ENCODE measurements at regions not wholly inside any gene's neighbourhood (a gene's known extent, or its start where the extent isn't known, plus 50 kb on each side); places are given as distances from the start of the nearest gene placed in this dataset.

DNA sequence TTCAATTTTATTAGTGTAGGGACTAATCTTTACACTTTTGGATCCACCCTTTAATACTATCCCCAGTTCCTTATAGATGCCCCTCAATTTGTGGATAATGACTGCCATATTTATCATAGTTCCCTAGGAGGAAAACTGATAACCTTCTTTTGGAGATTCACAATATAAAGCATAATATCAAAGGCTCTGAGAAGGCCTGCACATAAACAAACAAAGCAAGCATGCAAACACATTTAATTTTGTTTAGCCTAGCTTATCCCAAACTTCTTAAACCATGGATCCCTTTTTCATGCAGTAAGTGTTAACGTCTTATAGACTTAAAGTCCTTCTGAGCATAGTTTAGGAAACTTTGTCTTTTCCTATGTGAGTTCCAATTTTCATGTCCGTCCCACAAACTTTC lies 290.4 kb upstream of the TBX3 start:
- TF ChIP-seq, protein P1, sequence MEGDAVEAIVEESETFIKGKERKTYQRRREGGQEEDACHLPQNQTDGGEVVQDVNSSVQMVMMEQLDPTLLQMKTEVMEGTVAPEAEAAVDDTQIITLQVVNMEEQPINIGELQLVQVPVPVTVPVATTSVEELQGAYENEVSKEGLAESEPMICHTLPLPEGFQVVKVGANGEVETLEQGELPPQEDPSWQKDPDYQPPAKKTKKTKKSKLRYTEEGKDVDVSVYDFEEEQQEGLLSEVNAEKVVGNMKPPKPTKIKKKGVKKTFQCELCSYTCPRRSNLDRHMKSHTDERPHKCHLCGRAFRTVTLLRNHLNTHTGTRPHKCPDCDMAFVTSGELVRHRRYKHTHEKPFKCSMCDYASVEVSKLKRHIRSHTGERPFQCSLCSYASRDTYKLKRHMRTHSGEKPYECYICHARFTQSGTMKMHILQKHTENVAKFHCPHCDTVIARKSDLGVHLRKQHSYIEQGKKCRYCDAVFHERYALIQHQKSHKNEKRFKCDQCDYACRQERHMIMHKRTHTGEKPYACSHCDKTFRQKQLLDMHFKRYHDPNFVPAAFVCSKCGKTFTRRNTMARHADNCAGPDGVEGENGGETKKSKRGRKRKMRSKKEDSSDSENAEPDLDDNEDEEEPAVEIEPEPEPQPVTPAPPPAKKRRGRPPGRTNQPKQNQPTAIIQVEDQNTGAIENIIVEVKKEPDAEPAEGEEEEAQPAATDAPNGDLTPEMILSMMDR (IDR thresholded peaks at IDR 0.05) = no peak
- no peak for TF ChIP-seq POLR2AphosphoS5 (IDR thresholded peaks at IDR 0.05)
- no peak for TF ChIP-seq POLR2A (IDR thresholded peaks at IDR 0.05)
